ENCODE measurements at regions not wholly inside any gene's neighbourhood (a gene's known extent, or its start where the extent isn't known, plus 50 kb on each side); places are given as distances from the start of the nearest gene placed in this dataset.

- TF ChIP-seq FOXP2 (optimal IDR thresholded peaks at IDR 0.05; ENCODE audit: borderline replicate concordance, extremely low read depth, extremely low read length, insufficient read depth) = no peak
- TF ChIP-seq TAF1 (IDR thresholded peaks at IDR 0.05; ENCODE audit: borderline replicate concordance, insufficient read depth, low read length) = no peak
Measured at GRCh38 chr11:19536131-19536530, 176.5 kb upstream of the NAV2 start.

Measured in PFSK-1 (cell line).